HepG2 (cell line): ENCODE measurements at regions not wholly inside any gene's neighbourhood (a gene's known extent, or its start where the extent isn't known, plus 50 kb on each side); places are given as distances from the start of the nearest gene placed in this dataset.

Experiments
- ATAC-seq: fragments of 200-7000 bp; cut with Tn5 transposase; 3 replicates; pipeline ENCODE4 v1.9.1; 2020; ENCODE audit warnings: mild to moderate bottlenecking, moderate library complexity
- BruUV-seq: library from RNA; stranded (reverse); fragments of 400-500 nt; replicated peaks from 2 replicates; lab custom pipeline; 2021; lab: Mats Ljungman, UMichigan
- CTCF ChIA-PET: fragments of 300-600 bp; formaldehyde crosslinking; extraction: SDS; loops from one replicate; lab custom pipeline; 2021; ENCODE audit warnings: low total read pairs, inconsistent platforms, low intra/inter-chr PET ratio; lab: Yijun Ruan, JAX
- POLR2A ChIA-PET: fragments of 350-600 bp; sonication (Branson Sonifier 250); formaldehyde crosslinking; loops from one replicate; lab custom pipeline; 2020; ENCODE audit warnings: antibody characterized with exemption, inconsistent platforms; lab: Yijun Ruan, JAX
- DNase-seq: peaks from one replicate; pipeline ENCODE4 v3.0.0-alpha.2; 2015; ENCODE audit warnings: low spot score
- FAIRE-seq: peaks from 3 replicates; lab custom pipeline; 2011; peaks lifted over from hg19 to GRCh38; lab: Jason Lieb, UNC
- H2AFZ ChIP-seq: one replicate; pipeline ENCODE4 v1.6.1; 2011; ENCODE audit warnings: low read length, inconsistent platforms
- H3K27ac ChIP-seq: fragments of 300-600 bp; 3 replicates; pipeline ENCODE4 v1.8.0; 2011; ENCODE audit warnings: mixed run types, mild to moderate bottlenecking, mixed read lengths, low read length, inconsistent platforms; ENCODE audit not compliant: insufficient read depth; ENCODE audit errors: extremely low read length
- H3K27me3 ChIP-seq, 2 experiments: fragments of 200-600 bp in 1 of 2; 2 replicates in 1 of 2; 3 replicates in 1 of 2; pipeline versions ENCODE4 v1.6.0 to v1.8.0; 2011; ENCODE audit warnings: low read length in 2 of 2, mild to moderate bottlenecking in 2 of 2, moderate library complexity in 2 of 2, inconsistent platforms in 1 of 2; ENCODE audit not compliant: insufficient read depth in 2 of 2, control insufficient read depth in 1 of 2
- H3K36me3 ChIP-seq, 2 experiments: fragments of 200-600 bp in 1 of 2; replicated peaks in 1 of 2; 2 replicates in 1 of 2; 3 replicates in 1 of 2; pipeline versions ENCODE4 v1.5.1 to v1.8.0; 2011; ENCODE audit warnings: low read length in 2 of 2, inconsistent platforms in 1 of 2; ENCODE audit not compliant: insufficient read depth in 2 of 2, control insufficient read depth in 1 of 2
- H3K4me1 ChIP-seq: 2 replicates; pipeline ENCODE4 v1.5.1; 2012; ENCODE audit warnings: low read length, inconsistent platforms; ENCODE audit not compliant: insufficient read depth
- H3K4me2 ChIP-seq: 2 replicates; pipeline ENCODE4 v1.6.0; 2011; ENCODE audit warnings: low read depth, low read length, inconsistent platforms
- H3K4me3 ChIP-seq, 3 experiments: fragments of 200-600 bp in 1 of 3; sonication (generic), shearing (Covaris generic) in 1 of 3; replicated peaks in 1 of 3; 2 replicates each; pipeline ENCODE4 v1.5.1; 2011 to 2016; ENCODE audit warnings: low read length in 3 of 3, inconsistent platforms in 2 of 3, low read depth in 2 of 3, mild to moderate bottlenecking in 2 of 3, control low read depth in 1 of 3, mixed read lengths in 1 of 3; ENCODE audit not compliant: insufficient read depth in 1 of 3
- H3K79me2 ChIP-seq: one replicate; pipeline ENCODE4 v1.6.1; 2011; ENCODE audit warnings: low read length, inconsistent platforms; ENCODE audit not compliant: insufficient read depth
- H3K9ac ChIP-seq: 2 replicates; pipeline ENCODE4 v1.6.0; 2011; ENCODE audit warnings: mild to moderate bottlenecking, low read depth, low read length, inconsistent platforms; ENCODE audit not compliant: insufficient read depth
- H3K9me3 ChIP-seq: 2 replicates; pipeline ENCODE4 v1.5.1; 2012; ENCODE audit warnings: mild to moderate bottlenecking, low read length
- H4K20me1 ChIP-seq: 2 replicates; pipeline ENCODE4 v1.6.0; 2011; ENCODE audit warnings: inconsistent platforms, mild to moderate bottlenecking, low read length, moderate library complexity; ENCODE audit not compliant: insufficient read depth
- ARNT ChIP-seq: fragments of 450-650 bp; IDR thresholded peaks from 2 replicates; pipeline ENCODE4 v1.6.1; 2017
- CCAR2 ChIP-seq: fragments of 200-400 bp; formaldehyde crosslinking; optimal IDR thresholded peaks from 2 replicates; pipeline ENCODE3; 2018; ENCODE audit warnings: low read depth, mild to moderate bottlenecking, low read length, moderate library complexity
- FUBP1 ChIP-seq: sonication (generic); formaldehyde crosslinking; IDR thresholded peaks from 2 replicates; pipeline ENCODE4 v1.5.1; 2020; ENCODE audit warnings: missing genetic modification reagents, mild to moderate bottlenecking, borderline replicate concordance
- GPBP1L1 ChIP-seq: sonication (generic); formaldehyde crosslinking; IDR thresholded peaks from 2 replicates; pipeline ENCODE4 v1.5.0; 2020; ENCODE audit warnings: mild to moderate bottlenecking, missing genetic modification reagents
- HHEX ChIP-seq: IDR thresholded peaks from 2 replicates; pipeline ENCODE4 v1.6.1; 2016; ENCODE audit warnings: control low read depth
- HNRNPL ChIP-seq: fragments of 200-400 bp; formaldehyde crosslinking; IDR thresholded peaks from 2 replicates; pipeline ENCODE4 v1.6.1; 2017; ENCODE audit warnings: mild to moderate bottlenecking, low read depth, low read length
- KDM6A ChIP-seq: IDR thresholded peaks from 2 replicates; pipeline ENCODE4 v1.6.1; 2016; ENCODE audit warnings: low read depth
- MATR3 ChIP-seq: sonication (generic); formaldehyde crosslinking; IDR thresholded peaks from 2 replicates; pipeline ENCODE4 v1.4.0; 2020; ENCODE audit warnings: missing genetic modification reagents
- MLLT10 ChIP-seq: sonication (generic); formaldehyde crosslinking; IDR thresholded peaks from 2 replicates; pipeline ENCODE4 v1.4.0; 2020; ENCODE audit warnings: missing genetic modification reagents
- NCOA5 ChIP-seq: sonication (generic); formaldehyde crosslinking; IDR thresholded peaks from 2 replicates; pipeline ENCODE4 v1.4.0; 2020; ENCODE audit warnings: missing genetic modification reagents
- NFAT5 ChIP-seq: sonication (generic); formaldehyde crosslinking; IDR thresholded peaks from 2 replicates; pipeline ENCODE4 v1.4.0; 2020; ENCODE audit warnings: missing genetic modification reagents
- RFX1 ChIP-seq: fragments of 450-650 bp; IDR thresholded peaks from 2 replicates; pipeline ENCODE4 v1.6.1; 2017
- SRF ChIP-seq: IDR thresholded peaks from 2 replicates; pipeline ENCODE4 v1.6.1; 2011; ENCODE audit warnings: mild to moderate bottlenecking, low read depth, low read length, moderate library complexity
- TCF7 ChIP-seq: sonication (generic); IDR thresholded peaks from 2 replicates; pipeline ENCODE4 v1.6.1; 2016; ENCODE audit warnings: antibody characterized with exemption, low read depth
- THAP11 ChIP-seq: IDR thresholded peaks from 2 replicates; pipeline ENCODE4 v1.6.1; 2016; ENCODE audit warnings: missing biosample characterization, missing genetic modification reagents
- ZNF468 ChIP-seq: sonication (generic); formaldehyde crosslinking; IDR thresholded peaks from 2 replicates; pipeline ENCODE4 v1.8.0; 2022; ENCODE audit warnings: mild to moderate bottlenecking, moderate library complexity, missing genetic modification reagents
- ZNF557 ChIP-seq: sonication (generic); formaldehyde crosslinking; IDR thresholded peaks from 2 replicates; pipeline ENCODE4 v1.4.0; 2020; ENCODE audit warnings: missing genetic modification reagents
- WGBS: methylation state at CpG from one replicate; pipeline ENCODE4 v1.1.6; 2017; ENCODE audit warnings: low lambda C conversion rate; 5-methylcytosine and 5-hydroxymethylcytosine counted together
- in situ Hi-C: cut with HindIII; loops from 2 replicates; pipeline ENCODE4 v1.10.0; 2017; ENCODE audit warnings: low pct_unique_long_range_greater_than_20kb; ENCODE audit not compliant: extremely low pct_ligation_motif_present
- intact Hi-C: fragments of 100-400 bp; cut with micrococcal nuclease; formaldehyde crosslinking; loops from one replicate; pipeline ENCODE4 v1.10.0; 2022; ENCODE audit not compliant: unreplicated experiment

- Histone ChIP-seq H2AFZ (no peak overlapping the region), H3K27me3 (no peaks in the 10 kb centered on the region), H3K27ac (no peak overlapping the region), H3K9me3 (peaks cover 24% of the 10 kb centered on the region; the same call in 1 of the 2 replicates), H3K79me2 (no peaks in the 10 kb centered on the region), H3K4me1 (no peaks in the 10 kb centered on the region), H4K20me1 (no peaks in the 10 kb centered on the region), H3K36me3 (no peaks in the 10 kb centered on the region), H3K4me3 (no peak overlapping the region), H3K9ac (no peak overlapping the region), H3K4me2 (no peak overlapping the region)
- BruUV-seq = no TSS peak
- ATAC-seq (no peak), FAIRE-seq (no peak), DNase-seq (no peak)
- TF ChIP-seq ZNF468 (CRISPR knock-in tag) = no peak
- no peak for TF ChIP-seq NFAT5 (CRISPR knock-in tag)
- no peak for TF ChIP-seq THAP11 (CRISPR knock-in tag)
- no peak for TF ChIP-seq GPBP1L1 (CRISPR knock-in tag)
- no peak for TF ChIP-seq ARNT
- no peak for TF ChIP-seq NCOA5 (CRISPR knock-in tag)
- no peak for TF ChIP-seq MATR3 (CRISPR knock-in tag)
- TF ChIP-seq HHEX (CRISPR knock-in tag) = no peak
- TF ChIP-seq KDM6A (CRISPR knock-in tag) = no peak
- TF ChIP-seq MLLT10 (CRISPR knock-in tag) = no peak
- TF ChIP-seq SRF = no peak
- TF ChIP-seq FUBP1 = no peak
- no peak for TF ChIP-seq CCAR2
- TF ChIP-seq RFX1 = no peak
- no peak for TF ChIP-seq TCF7
- no peak for TF ChIP-seq HNRNPL
- TF ChIP-seq ZNF557 (CRISPR knock-in tag) = no peak
- CTCF ChIA-PET = no interaction called here
- POLR2A ChIA-PET = no interaction called here
- WGBS = 13% methylated on average over 3 of the region's 3 CpGs
- in situ Hi-C loops (no loop called here), intact Hi-C loops (no loop called here)
Measured at GRCh38 chr12:90791445-90791844, 163.5 kb downstream of the CCER1 start.
